GM12865 (cell line): ENCODE measurements at regions not wholly inside any gene's neighbourhood (a gene's known extent, or its start where the extent isn't known, plus 50 kb on each side); places are given as distances from the start of the nearest gene placed in this dataset.

Experiments used
- DNase-seq: peaks from one replicate; pipeline ENCODE4 v3.0.0; 2010; ENCODE audit warnings: low read depth
- H3K4me3 ChIP-seq: 2 replicates; pipeline ENCODE4 v1.5.1; 2011; ENCODE audit warnings: mild to moderate bottlenecking, low read depth, low read length, control low read depth
- CTCF ChIP-seq: IDR thresholded peaks from 2 replicates; pipeline ENCODE4 v1.5.1; 2011; ENCODE audit warnings: low read length, control low read depth, low read depth, inconsistent platforms; ENCODE audit not compliant: insufficient read depth; ENCODE audit errors: missing control alignments

GRCh38 chr6:84403545-84403944 lies 176.1 kb upstream of the CEP162 start:
- no peak overlapping the region for H3K4me3 ChIP-seq
- no peak for TF ChIP-seq CTCF
- peak; percentile 10 for DNase-seq

- no peak for DNase-seq
Measured at GRCh38 chr6:84399003-84399402, 171.6 kb upstream of the CEP162 start.

GRCh38 chr6:84392261-84392660 lies 164.8 kb upstream of the CEP162 start:
- no peak for DNase-seq
- TF ChIP-seq CTCF = no peak
- H3K4me3 ChIP-seq = no peak overlapping the region

More at GRCh38 chr6:84399003-84399402, 171.6 kb upstream of the CEP162 start:
- no peak overlapping the region for H3K4me3 ChIP-seq
- no peak for TF ChIP-seq CTCF

- H3K4me3 ChIP-seq = no peak overlapping the region
- no peak for DNase-seq
- TF ChIP-seq CTCF = no peak
Measured at GRCh38 chr6:84390851-84391250, 163.4 kb upstream of the CEP162 start.

GRCh38 chr6:84390334-84390733 lies 162.9 kb upstream of the CEP162 start:
- H3K4me3 ChIP-seq = no peak overlapping the region
- TF ChIP-seq CTCF = no peak
- no peak for DNase-seq

GRCh38 chr6:84379142-84379541 lies 151.7 kb upstream of the CEP162 start:
- DNase-seq = no peak
- no peak for TF ChIP-seq CTCF
- no peak overlapping the region for H3K4me3 ChIP-seq

GRCh38 chr6:84372290-84372689 lies 144.8 kb upstream of the CEP162 start:
- no peak for DNase-seq
- H3K4me3 ChIP-seq = no peak overlapping the region
- no peak for TF ChIP-seq CTCF
